HepG2 (cell line): ENCODE measurements at regions not wholly inside any gene's neighbourhood (a gene's known extent, or its start where the extent isn't known, plus 50 kb on each side); places are given as distances from the start of the nearest gene placed in this dataset.

ENCODE experiments used
- AGO1 ChIP-seq: fragments of 200-400 bp; formaldehyde crosslinking; IDR thresholded peaks from 2 replicates; pipeline ENCODE4 v1.6.1; 2017; ENCODE audit warnings: mild to moderate bottlenecking, low read depth, low read length, moderate library complexity; ENCODE audit not compliant: poor library complexity, severe bottlenecking
- AKAP8 ChIP-seq: sonication (generic); formaldehyde crosslinking; IDR thresholded peaks from 2 replicates; pipeline ENCODE4 v1.5.1; 2020; ENCODE audit warnings: mild to moderate bottlenecking, missing genetic modification reagents
- CCDC6 ChIP-seq: sonication (generic); formaldehyde crosslinking; IDR thresholded peaks from 2 replicates; pipeline ENCODE4 v1.8.1; 2022; ENCODE audit warnings: mild to moderate bottlenecking, missing genetic modification reagents, moderate library complexity
- ELF3 ChIP-seq: IDR thresholded peaks from 2 replicates; pipeline ENCODE4 v1.6.1; 2016; ENCODE audit warnings: missing genetic modification reagents, missing compliant biosample characterization
- FOSL1 ChIP-seq: sonication (generic); formaldehyde crosslinking; IDR thresholded peaks from 2 replicates; pipeline ENCODE4 v1.9.0; 2021; ENCODE audit warnings: missing genetic modification reagents, borderline replicate concordance
- FOSL2 ChIP-seq: sonication (generic); formaldehyde crosslinking; IDR thresholded peaks from 2 replicates; pipeline ENCODE4 v1.4.0; 2020; ENCODE audit warnings: missing genetic modification reagents
- FOXO1 ChIP-seq: sonication (generic); formaldehyde crosslinking; IDR thresholded peaks from 2 replicates; pipeline ENCODE4 v1.4.0; 2020; ENCODE audit warnings: missing genetic modification reagents
- GABPB1 ChIP-seq: IDR thresholded peaks from 2 replicates; pipeline ENCODE4 v1.6.1; 2016; ENCODE audit warnings: mild to moderate bottlenecking, missing genetic modification reagents, moderate library complexity, missing compliant biosample characterization
- HOMEZ ChIP-seq: IDR thresholded peaks from 2 replicates; pipeline ENCODE4 v1.6.1; 2016; ENCODE audit warnings: low read depth
- KDM5A ChIP-seq: fragments of 200-600 bp; sonication (generic); IDR thresholded peaks from 2 replicates; pipeline ENCODE4 v1.7.0; 2018; ENCODE audit warnings: antibody characterized with exemption, mild to moderate bottlenecking, low read length, borderline replicate concordance
- NCOA2 ChIP-seq: sonication (generic); formaldehyde crosslinking; IDR thresholded peaks from 2 replicates; pipeline ENCODE4 v1.8.0; 2022; ENCODE audit warnings: inconsistent platforms
- NPAS2 ChIP-seq: sonication (generic); formaldehyde crosslinking; IDR thresholded peaks from 2 replicates; pipeline ENCODE4 v1.8.0; 2022; ENCODE audit warnings: mild to moderate bottlenecking, missing genetic modification reagents, borderline replicate concordance
- SIN3B ChIP-seq: fragments of 150-350 bp; IDR thresholded peaks from 2 replicates; pipeline ENCODE4 v1.6.1; 2014; ENCODE audit warnings: low read length
- SOX5 ChIP-seq: IDR thresholded peaks from 2 replicates; pipeline ENCODE4 v1.6.1; 2016; ENCODE audit warnings: borderline replicate concordance
- TFDP2 ChIP-seq: sonication (generic); formaldehyde crosslinking; IDR thresholded peaks from 2 replicates; pipeline ENCODE4 v1.4.0; 2020; ENCODE audit warnings: missing genetic modification reagents
- ZBTB37 ChIP-seq: sonication (generic); formaldehyde crosslinking; IDR thresholded peaks from 2 replicates; pipeline ENCODE4 v1.4.0; 2020; ENCODE audit warnings: mild to moderate bottlenecking, missing genetic modification reagents
- ZGPAT ChIP-seq: IDR thresholded peaks from 2 replicates; pipeline ENCODE4 v1.6.1; 2016; ENCODE audit warnings: mild to moderate bottlenecking
- ZNF205 ChIP-seq: IDR thresholded peaks from 2 replicates; pipeline ENCODE4 v1.6.1; 2018; ENCODE audit warnings: missing biosample characterization, missing genetic modification reagents
- ZNF335 ChIP-seq: sonication (generic); formaldehyde crosslinking; IDR thresholded peaks from 2 replicates; pipeline ENCODE4 v1.4.0; 2020; ENCODE audit warnings: missing genetic modification reagents
- ZNF512 ChIP-seq: sonication (generic); formaldehyde crosslinking; IDR thresholded peaks from 2 replicates; pipeline ENCODE4 v1.4.0; 2020; ENCODE audit warnings: mild to moderate bottlenecking, missing genetic modification reagents
- ZNF556 ChIP-seq: sonication (generic); formaldehyde crosslinking; IDR thresholded peaks from 2 replicates; pipeline ENCODE4 v1.4.0; 2020; ENCODE audit warnings: mild to moderate bottlenecking, missing genetic modification reagents, borderline replicate concordance
- ZNF792 ChIP-seq: IDR thresholded peaks from 2 replicates; pipeline ENCODE4 v1.6.1; 2016

GRCh38 chr7:111650456-111650999 is 88.2 kb upstream of the IMMP2L start (continued):
- no peak for TF ChIP-seq ZNF512 (CRISPR knock-in tag)
- TF ChIP-seq KDM5A: no peak
- peak; percentile 86 for TF ChIP-seq ELF3
- TF ChIP-seq FOSL1: peak; percentile 84; the same call in 1 of the 2 replicates
- TF ChIP-seq GABPB1 (CRISPR knock-in tag): peak; percentile 35; the same call in 1 of the 2 replicates
- TF ChIP-seq ZBTB37 (CRISPR knock-in tag): peak; percentile 42; the same call in 1 of the 2 replicates
- no peak for TF ChIP-seq AKAP8 (CRISPR knock-in tag)
- TF ChIP-seq ZGPAT (CRISPR knock-in tag): peak; percentile 36; the same call in 1 of the 2 replicates
- TF ChIP-seq AGO1: no peak
- no peak for TF ChIP-seq ZNF556 (CRISPR knock-in tag)
- no peak for TF ChIP-seq TFDP2 (CRISPR knock-in tag)
- TF ChIP-seq FOSL2 (CRISPR knock-in tag): peak; percentile 96
- peak; percentile 43; the same call in 1 of the 2 replicates for TF ChIP-seq SOX5 (CRISPR knock-in tag)
- peak; percentile 31; the same call in 1 of the 2 replicates for TF ChIP-seq FOXO1 (CRISPR knock-in tag)
- TF ChIP-seq SIN3B: no peak
- TF ChIP-seq NCOA2: 0 out of 2 replicates have a peak, but pooled peaks have one; percentile 28
- TF ChIP-seq HOMEZ (CRISPR knock-in tag): peak; percentile 69; the same call in 1 of the 2 replicates
- 0 out of 2 replicates have a peak, but pooled peaks have one; percentile 54 for TF ChIP-seq ZNF792 (CRISPR knock-in tag)
- TF ChIP-seq ZNF205 (CRISPR knock-in tag): no peak
- TF ChIP-seq ZNF335: no peak
- TF ChIP-seq NPAS2 (CRISPR knock-in tag): no peak
- no peak for TF ChIP-seq CCDC6 (CRISPR knock-in tag)
